A673 (cell line): ENCODE measurements at regions not wholly inside any gene's neighbourhood (a gene's known extent, or its start where the extent isn't known, plus 50 kb on each side); places are given as distances from the start of the nearest gene placed in this dataset.

Experiments used
- BruUV-seq: library from RNA; stranded (reverse); fragments of 400-500 nt; replicated peaks from 2 replicates; lab custom pipeline; 2021; lab: Mats Ljungman, UMichigan
- CTCF ChIA-PET: fragments of 300-600 bp; sonication (Branson Sonifier 250); formaldehyde crosslinking; loops from one replicate; lab custom pipeline; 2022; ENCODE audit warnings: antibody characterized with exemption; lab: Charles Lee
- POLR2A ChIA-PET: fragments of 300-600 bp; sonication (Branson Sonifier 250); formaldehyde crosslinking; loops from one replicate; lab custom pipeline; 2022; ENCODE audit warnings: antibody characterized with exemption; ENCODE audit not compliant: low non-redundant PET; lab: Charles Lee
- DNase-seq: peaks from one replicate; pipeline ENCODE4 v3.0.0-alpha.2; 2015; ENCODE audit warnings: low spot score
- H3K27ac ChIP-seq: fragments of 200-600 bp; sonication (generic); 2 replicates; pipeline ENCODE4 v1.5.1; 2016; ENCODE audit warnings: mixed run types, low read depth, mild to moderate bottlenecking, mixed read lengths, antibody characterized with exemption, low read length; ENCODE audit not compliant: poor library complexity, severe bottlenecking
- H3K27me3 ChIP-seq: fragments of 200-600 bp; sonication (generic); replicated peaks from 2 replicates; pipeline ENCODE4 v1.6.1; 2017; ENCODE audit warnings: mixed run types, low read depth, mild to moderate bottlenecking, mixed read lengths, antibody characterized with exemption, low read length; ENCODE audit not compliant: insufficient read depth, poor library complexity
- H3K36me3 ChIP-seq: fragments of 200-600 bp; sonication (generic); 2 replicates; pipeline ENCODE4 v1.6.1; 2016; ENCODE audit warnings: mixed run types, mild to moderate bottlenecking, mixed read lengths, antibody characterized with exemption, low read length; ENCODE audit not compliant: insufficient read depth, poor library complexity, severe bottlenecking
- H3K4me1 ChIP-seq: fragments of 200-600 bp; sonication (generic); 2 replicates; pipeline ENCODE4 v1.6.1; 2017; ENCODE audit warnings: mixed run types, mild to moderate bottlenecking, mixed read lengths, antibody characterized with exemption, low read length; ENCODE audit not compliant: insufficient read depth, poor library complexity, severe bottlenecking
- H3K4me3 ChIP-seq: fragments of 200-600 bp; sonication (generic); 2 replicates; pipeline ENCODE4 v1.5.1; 2016; ENCODE audit warnings: low read depth, mixed run types, mild to moderate bottlenecking, mixed read lengths, low read length; ENCODE audit not compliant: poor library complexity, severe bottlenecking
- H3K9me3 ChIP-seq: fragments of 200-600 bp; sonication (generic); 2 replicates; pipeline ENCODE4 v1.6.1; 2016; ENCODE audit warnings: mixed run types, low read depth, mild to moderate bottlenecking, mixed read lengths, antibody characterized with exemption, low read length; ENCODE audit not compliant: poor library complexity, severe bottlenecking
- CTCF ChIP-seq: fragments of 300-800, 200-600 bp; sonication (generic); conservative IDR thresholded peaks from 2 replicates; pipeline ENCODE4 v1.5.1; 2017; ENCODE audit warnings: low read depth, mild to moderate bottlenecking, antibody characterized with exemption, low read length, moderate library complexity, mixed read lengths
- EZH2 ChIP-seq: fragments of 200-600 bp; sonication (generic); IDR thresholded peaks from 2 replicates; pipeline ENCODE4 v1.6.1; 2017; ENCODE audit warnings: borderline replicate concordance, low read depth, mild to moderate bottlenecking, mixed read lengths, antibody characterized with exemption, low read length; ENCODE audit not compliant: poor library complexity, severe bottlenecking
- intact Hi-C: fragments of 100-400 bp; cut with micrococcal nuclease; formaldehyde crosslinking; loops from one replicate; pipeline ENCODE4 v1.10.0; 2022; ENCODE audit not compliant: unreplicated experiment

- no peaks in the 10 kb centered on the region for H3K36me3 ChIP-seq
- BruUV-seq: no TSS peak
Observed at GRCh38 chr5:89083791-89084190, 200.8 kb upstream of the MEF2C start.

DNA sequence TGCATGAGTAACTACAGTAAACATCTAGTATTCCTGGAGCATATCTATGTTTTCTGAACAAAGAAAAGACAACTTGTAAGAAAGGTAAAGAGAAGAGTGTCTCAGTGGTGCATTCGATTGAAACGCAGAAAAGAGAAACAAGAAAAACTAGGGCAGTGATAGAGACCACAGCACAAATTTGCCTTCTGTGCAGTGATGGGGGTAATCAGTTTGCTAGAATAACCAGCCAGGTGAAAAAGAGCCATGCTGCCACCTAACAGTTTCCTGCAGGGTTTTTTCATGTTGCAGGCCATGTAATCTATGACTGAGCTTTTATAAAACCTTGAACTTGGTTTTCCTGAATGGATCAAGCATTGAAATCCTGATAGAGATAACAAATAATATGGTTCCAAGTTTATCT, 198.4 kb upstream of the MEF2C start:
- DNase-seq: no peak
- intact Hi-C loops: no loop called here
- Histone ChIP-seq H3K27me3 (no peaks in the 10 kb centered on the region), H3K27ac (no peak overlapping the region), H3K4me1 (no peaks in the 10 kb centered on the region), H3K4me3 (no peak overlapping the region), H3K36me3 (no peaks in the 10 kb centered on the region), H3K9me3 (no peaks in the 10 kb centered on the region)
- POLR2A ChIA-PET: no interaction called here
- CTCF ChIA-PET: no interaction called here
- TF ChIP-seq CTCF (no peak), EZH2 (no peak)
- no TSS peak for BruUV-seq

More at GRCh38 chr5:89083791-89084190, 200.8 kb upstream of the MEF2C start:
- intact Hi-C loops: no loop called here
- no peaks in the 10 kb centered on the region for H3K4me1 ChIP-seq
- no peak for DNase-seq
- ChIA-PET POLR2A (no interaction called here), CTCF (no interaction called here)
- H3K9me3 ChIP-seq: no peaks in the 10 kb centered on the region
- H3K4me3 ChIP-seq: no peak overlapping the region
- H3K27ac ChIP-seq: no peak overlapping the region
- no peak for TF ChIP-seq EZH2
- no peak for TF ChIP-seq CTCF
- H3K27me3 ChIP-seq: no peaks in the 10 kb centered on the region

GRCh38 chr5:89080467-89081116, 197.6 kb upstream of the MEF2C start:
- Histone ChIP-seq H3K36me3 (no peaks in the 10 kb centered on the region), H3K4me3 (no peak overlapping the region), H3K27me3 (no peaks in the 10 kb centered on the region), H3K4me1 (no peaks in the 10 kb centered on the region), H3K9me3 (no peaks in the 10 kb centered on the region), H3K27ac (no peak overlapping the region)
- BruUV-seq: no TSS peak
- no peak for TF ChIP-seq CTCF
- TF ChIP-seq EZH2: no peak
- ChIA-PET CTCF (no interaction called here), POLR2A (no interaction called here)
- no peak for DNase-seq
- intact Hi-C loops: no loop called here
